ENCODE measurements at regions not wholly inside any gene's neighbourhood (a gene's known extent, or its start where the extent isn't known, plus 50 kb on each side); places are given as distances from the start of the nearest gene placed in this dataset.
"Not testable (repeated sequence)": the region's sequence is repeated elsewhere in the genome, so short reads cannot be mapped to it uniquely, and the experiment has no call there.

- no peak overlapping the region; the same call in 1 of the 2 replicates for H3K27ac ChIP-seq
- no peak for TF ChIP-seq CTCF (conservative IDR thresholded peaks at IDR 0.05)
Observed at GRCh38 chr5:68683632-68684036, 410.2 kb upstream of the SLC30A5 start.

GRCh38 chr5:68685863-68686262 is 408.0 kb upstream of the SLC30A5 start:
- TF ChIP-seq CTCF (conservative IDR thresholded peaks at IDR 0.05) = no peak
- H3K27ac ChIP-seq = no peak overlapping the region

- TF ChIP-seq CTCF (conservative IDR thresholded peaks at IDR 0.05) = no peak
- no peak overlapping the region for H3K27ac ChIP-seq
Observed at GRCh38 chr5:68688547-68688946, 405.3 kb upstream of the SLC30A5 start.

- no peak overlapping the region for H3K27ac ChIP-seq
- no peak for TF ChIP-seq CTCF (conservative IDR thresholded peaks at IDR 0.05)
Observed at GRCh38 chr5:68689010-68689409, 404.8 kb upstream of the SLC30A5 start.

GRCh38 chr5:68691874-68692273 is 401.9 kb upstream of the SLC30A5 start:
- H3K27ac ChIP-seq = not testable (repeated sequence)

- TF ChIP-seq CTCF (conservative IDR thresholded peaks at IDR 0.05) = no peak
Observed at GRCh38 chr5:68698025-68698940, 395.5 kb upstream of the SLC30A5 start.

GRCh38 chr5:68699966-68700365 is 393.8 kb upstream of the SLC30A5 start:
- no peak overlapping the region for H3K27ac ChIP-seq
- TF ChIP-seq CTCF (conservative IDR thresholded peaks at IDR 0.05) = no peak

More at GRCh38 chr5:68698025-68698940, 395.5 kb upstream of the SLC30A5 start:
- H3K27ac ChIP-seq = no peak overlapping the region

- no peak for TF ChIP-seq CTCF (conservative IDR thresholded peaks at IDR 0.05)
- no peak overlapping the region for H3K27ac ChIP-seq
Observed at GRCh38 chr5:68707575-68707974, 386.2 kb upstream of the SLC30A5 start.
